Smooth muscle cell (in vitro differentiated cells): ENCODE measurements at regions not wholly inside any gene's neighbourhood (a gene's known extent, or its start where the extent isn't known, plus 50 kb on each side); places are given as distances from the start of the nearest gene placed in this dataset.

Experiments
- DNase-seq: peaks from one replicate; lab custom pipeline; 2025; ENCODE audit not compliant: unreplicated experiment; lab: John Stamatoyannopoulos, UW
- H2AFZ ChIP-seq: fragments of 200-600 bp; sonication (generic); 2 replicates; pipeline ENCODE4 v1.6.0; 2016; ENCODE audit warnings: antibody characterized with exemption, low read depth, mild to moderate bottlenecking
- H3F3A ChIP-seq: fragments of 200-600 bp; sonication (generic); 2 replicates; pipeline ENCODE4 v1.6.0; 2017; ENCODE audit warnings: antibody characterized with exemption, low read depth
- H3K27ac ChIP-seq: fragments of 200-600 bp; sonication (generic); 2 replicates; pipeline ENCODE4 v1.5.1; 2016; ENCODE audit warnings: low read depth, mild to moderate bottlenecking
- H3K27me3 ChIP-seq: fragments of 200-600 bp; sonication (generic); 2 replicates; pipeline ENCODE4 v1.6.1; 2016; ENCODE audit warnings: low read depth, mild to moderate bottlenecking
- H3K36me3 ChIP-seq: fragments of 200-600 bp; sonication (generic); 2 replicates; pipeline ENCODE4 v1.5.1; 2016; ENCODE audit warnings: low read depth
- H3K4me1 ChIP-seq: fragments of 200-600 bp; sonication (generic); 2 replicates; pipeline ENCODE4 v1.5.1; 2016; ENCODE audit warnings: low read depth
- H3K4me2 ChIP-seq: fragments of 200-600 bp; sonication (generic); 2 replicates; pipeline ENCODE4 v1.6.0; 2016; ENCODE audit warnings: mild to moderate bottlenecking
- H3K4me3 ChIP-seq: fragments of 200-600 bp; sonication (generic); 2 replicates; pipeline ENCODE4 v1.5.1; 2016; ENCODE audit warnings: mild to moderate bottlenecking
- H3K79me2 ChIP-seq: fragments of 200-600 bp; sonication (generic); 2 replicates; pipeline ENCODE4 v1.6.0; 2016; ENCODE audit warnings: low read depth, mild to moderate bottlenecking
- H3K9ac ChIP-seq: fragments of 200-600 bp; sonication (generic); 2 replicates; pipeline ENCODE4 v1.6.0; 2016; ENCODE audit warnings: low read depth
- H3K9me3 ChIP-seq: fragments of 200-600 bp; sonication (generic); replicated peaks from 2 replicates; pipeline ENCODE4 v1.5.1; 2016; ENCODE audit warnings: low read depth
- H4K20me1 ChIP-seq: fragments of 200-600 bp; sonication (generic); 2 replicates; pipeline ENCODE4 v1.6.0; 2016; ENCODE audit warnings: low read depth
- CTCF ChIP-seq: fragments of 200-600 bp; sonication (generic); IDR thresholded peaks from 2 replicates; pipeline ENCODE4 v1.5.1; 2017; ENCODE audit warnings: borderline replicate concordance, mild to moderate bottlenecking, antibody characterized with exemption; ENCODE audit not compliant: insufficient read depth, poor library complexity, severe bottlenecking
- WGBS: methylation state at CpG from one replicate; pipeline ENCODE4 v1.1.7; 2016; ENCODE audit warnings: low lambda C conversion rate; 5-methylcytosine and 5-hydroxymethylcytosine counted together

GRCh38 chr5:117161718-117162335 is 587.2 kb upstream of the SEMA6A start:
- H3K27ac ChIP-seq, result no peak overlapping the region
- peak overlapping the region; percentile 42 for H2AFZ ChIP-seq
- H3K27me3 ChIP-seq, result no peaks in the 10 kb centered on the region
- no peaks in the 10 kb centered on the region for H3K79me2 ChIP-seq
- 29% methylated on average over 7 of the region's 7 CpGs for WGBS
- H3K9me3 ChIP-seq, result no peaks in the 10 kb centered on the region
- no peaks in the 10 kb centered on the region for H3K36me3 ChIP-seq
- peak overlapping the region; percentile 22 for H3K4me2 ChIP-seq
- no peak for TF ChIP-seq CTCF
- no peak for DNase-seq
- H3K9ac ChIP-seq, result no peak overlapping the region
- no peaks in the 10 kb centered on the region for H3F3A ChIP-seq
- H4K20me1 ChIP-seq, result no peaks in the 10 kb centered on the region
- H3K4me1 ChIP-seq, result peaks cover 6% of the 10 kb centered on the region
- H3K4me3 ChIP-seq, result no peak overlapping the region

- no peaks in the 10 kb centered on the region for H3K27me3 ChIP-seq
Measured at GRCh38 chr5:117160391-117160790, 585.8 kb upstream of the SEMA6A start.

GRCh38 chr5:117149312-117149711 is 574.7 kb upstream of the SEMA6A start:
- Histone ChIP-seq H3K27me3 (no peaks in the 10 kb centered on the region), H3K27ac (no peak overlapping the region), H3K4me3 (no peak overlapping the region), H3K9me3 (no peaks in the 10 kb centered on the region), H4K20me1 (no peaks in the 10 kb centered on the region), H3K9ac (no peak overlapping the region), H3K36me3 (no peaks in the 10 kb centered on the region), H3K79me2 (no peaks in the 10 kb centered on the region), H2AFZ (no peak overlapping the region), H3F3A (no peaks in the 10 kb centered on the region), H3K4me2 (no peak overlapping the region), H3K4me1 (no peaks in the 10 kb centered on the region)
- no peak for DNase-seq
- no peak for TF ChIP-seq CTCF
- 87% methylated on average over 4 of the region's 4 CpGs for whole genome bisulfite sequencing

More at GRCh38 chr5:117160391-117160790, 585.8 kb upstream of the SEMA6A start:
- Histone ChIP-seq H3K4me3 (no peak overlapping the region), H3K79me2 (no peaks in the 10 kb centered on the region), H2AFZ (peak overlapping the region; percentile 66), H3F3A (no peaks in the 10 kb centered on the region), H3K4me1 (peaks cover 6% of the 10 kb centered on the region), H3K9me3 (no peaks in the 10 kb centered on the region), H3K36me3 (no peaks in the 10 kb centered on the region), H3K4me2 (no peak overlapping the region), H4K20me1 (no peaks in the 10 kb centered on the region), H3K9ac (no peak overlapping the region), H3K27ac (no peak overlapping the region)
- 24% methylated on average over 2 of the region's 2 CpGs for WGBS
- DNase-seq, result no peak
- TF ChIP-seq CTCF, result no peak

- no peak for TF ChIP-seq CTCF
- H3K9me3 ChIP-seq, result no peaks in the 10 kb centered on the region
- H3K9ac ChIP-seq, result no peak overlapping the region
- H3K4me1 ChIP-seq, result peaks cover 9% of the 10 kb centered on the region
- no peaks in the 10 kb centered on the region for H3F3A ChIP-seq
- H4K20me1 ChIP-seq, result no peaks in the 10 kb centered on the region
- no peaks in the 10 kb centered on the region for H3K27me3 ChIP-seq
- H3K4me3 ChIP-seq, result no peak overlapping the region
- no peaks in the 10 kb centered on the region for H3K36me3 ChIP-seq
- no peak overlapping the region for H3K27ac ChIP-seq
- DNase-seq, result no peak
- H2AFZ ChIP-seq, result no peak overlapping the region
- H3K79me2 ChIP-seq, result no peaks in the 10 kb centered on the region
- no peak overlapping the region for H3K4me2 ChIP-seq
Measured at GRCh38 chr5:117144086-117144485, 569.5 kb upstream of the SEMA6A start.
